ENCODE measurements at regions not wholly inside any gene's neighbourhood (a gene's known extent, or its start where the extent isn't known, plus 50 kb on each side); places are given as distances from the start of the nearest gene placed in this dataset.

GRCh38 chr12:25723921-25724491 is 170.9 kb upstream of the LMNTD1 start:
- H3K4me3 ChIP-seq (ENCODE audit: low read depth, low read length): no peak overlapping the region
- TF ChIP-seq, protein P1, sequence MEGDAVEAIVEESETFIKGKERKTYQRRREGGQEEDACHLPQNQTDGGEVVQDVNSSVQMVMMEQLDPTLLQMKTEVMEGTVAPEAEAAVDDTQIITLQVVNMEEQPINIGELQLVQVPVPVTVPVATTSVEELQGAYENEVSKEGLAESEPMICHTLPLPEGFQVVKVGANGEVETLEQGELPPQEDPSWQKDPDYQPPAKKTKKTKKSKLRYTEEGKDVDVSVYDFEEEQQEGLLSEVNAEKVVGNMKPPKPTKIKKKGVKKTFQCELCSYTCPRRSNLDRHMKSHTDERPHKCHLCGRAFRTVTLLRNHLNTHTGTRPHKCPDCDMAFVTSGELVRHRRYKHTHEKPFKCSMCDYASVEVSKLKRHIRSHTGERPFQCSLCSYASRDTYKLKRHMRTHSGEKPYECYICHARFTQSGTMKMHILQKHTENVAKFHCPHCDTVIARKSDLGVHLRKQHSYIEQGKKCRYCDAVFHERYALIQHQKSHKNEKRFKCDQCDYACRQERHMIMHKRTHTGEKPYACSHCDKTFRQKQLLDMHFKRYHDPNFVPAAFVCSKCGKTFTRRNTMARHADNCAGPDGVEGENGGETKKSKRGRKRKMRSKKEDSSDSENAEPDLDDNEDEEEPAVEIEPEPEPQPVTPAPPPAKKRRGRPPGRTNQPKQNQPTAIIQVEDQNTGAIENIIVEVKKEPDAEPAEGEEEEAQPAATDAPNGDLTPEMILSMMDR (IDR thresholded peaks at IDR 0.05; ENCODE audit: low read depth, low read length): no peak

DNA sequence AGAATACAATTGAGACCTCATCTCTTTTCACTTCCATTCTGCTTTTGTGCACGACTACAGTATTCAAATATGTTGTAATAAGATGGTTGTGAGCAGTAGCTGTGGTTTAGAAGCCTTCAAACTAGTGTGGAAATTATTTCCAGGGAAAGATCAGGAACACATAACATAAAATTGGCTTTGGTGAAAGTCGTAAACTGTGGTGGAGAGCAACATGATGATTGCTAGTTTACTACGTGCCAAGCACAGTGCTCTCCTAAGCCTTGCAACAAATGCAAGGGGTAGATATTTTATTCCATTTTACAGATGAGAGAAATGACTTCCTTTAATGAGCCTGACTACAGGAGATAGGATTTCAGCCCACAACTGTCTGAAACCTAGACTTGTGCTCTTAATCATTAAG is 172.4 kb upstream of the LMNTD1 start:
- no peak overlapping the region for H3K4me3 ChIP-seq (ENCODE audit: low read depth, low read length)
- TF ChIP-seq, protein P1 (IDR thresholded peaks at IDR 0.05; ENCODE audit: low read depth, low read length): no peak

- no peak overlapping the region for H3K4me3 ChIP-seq (ENCODE audit: low read depth, low read length)
- TF ChIP-seq, protein P1 (IDR thresholded peaks at IDR 0.05; ENCODE audit: low read depth, low read length): no peak
Measured at GRCh38 chr12:25725931-25726330, 172.8 kb upstream of the LMNTD1 start.

DNA sequence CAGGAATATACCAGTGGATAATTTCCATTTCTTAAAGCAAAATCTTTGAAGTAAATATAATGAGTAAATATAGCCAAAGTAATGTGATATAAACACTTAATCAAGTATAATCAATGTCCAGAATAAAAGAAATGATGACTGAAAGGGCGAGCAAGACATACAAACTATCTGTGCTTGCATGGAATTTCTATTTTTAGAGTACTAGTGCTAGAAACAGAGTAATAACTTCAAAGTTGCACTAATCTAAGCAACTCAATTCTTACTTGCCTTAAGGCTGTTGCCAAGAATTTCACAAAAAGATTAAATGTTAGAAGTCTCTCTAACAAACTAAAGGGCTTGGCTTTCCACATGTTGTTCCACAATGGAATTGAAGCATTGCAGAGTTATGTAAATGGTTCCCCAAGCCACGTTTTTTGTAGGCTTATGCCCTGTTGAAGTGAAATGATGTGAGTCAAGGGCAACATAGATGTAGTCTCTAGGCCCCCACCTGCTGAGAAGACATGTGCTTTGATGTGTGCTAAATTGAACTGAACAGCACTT is 175.0 kb upstream of the LMNTD1 start:
- TF ChIP-seq, protein P1 (IDR thresholded peaks at IDR 0.05; ENCODE audit: low read depth, low read length): no peak
- no peak overlapping the region for H3K4me3 ChIP-seq (ENCODE audit: low read depth, low read length)

DNA sequence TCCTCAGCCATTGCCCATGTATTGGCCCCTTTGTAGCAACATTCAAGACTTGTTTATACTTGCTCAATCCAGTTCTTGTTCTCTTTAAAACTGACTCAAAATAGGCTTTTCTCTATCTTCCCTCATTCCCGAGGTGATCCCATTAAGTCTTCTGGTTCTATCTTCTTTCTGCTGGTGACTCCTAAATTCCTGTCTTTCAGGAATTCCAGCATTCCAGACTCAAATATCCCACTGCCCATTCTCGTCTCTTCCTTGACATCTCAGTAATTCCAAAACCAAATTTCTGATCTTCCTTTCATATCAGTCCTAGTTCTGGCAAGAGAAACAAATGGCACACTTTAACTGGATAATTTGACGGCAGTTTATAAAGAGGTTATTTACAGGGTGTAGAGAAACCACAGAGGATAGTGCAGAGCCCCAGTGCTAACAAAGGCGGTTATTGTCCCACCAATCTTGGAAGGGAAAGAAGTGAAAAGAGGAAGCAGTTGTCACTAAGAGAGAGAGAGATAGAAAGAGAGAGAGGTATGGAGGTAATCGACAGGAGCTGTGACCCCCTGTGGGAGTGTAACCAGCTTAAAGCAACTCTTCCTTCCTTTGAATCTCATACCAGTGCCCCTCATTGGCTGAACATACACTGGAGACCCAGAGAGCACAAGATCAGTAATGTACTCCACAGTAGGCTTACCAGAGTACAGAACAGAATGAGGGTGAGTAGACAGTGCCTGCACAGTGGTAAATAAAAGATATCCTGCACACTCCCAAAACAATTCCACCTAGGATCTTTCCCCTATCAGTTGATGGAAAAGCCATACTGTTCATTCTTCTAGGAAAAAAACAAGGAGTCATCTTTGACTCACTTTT is 177.6 kb upstream of the LMNTD1 start:
- TF ChIP-seq, protein P1 (IDR thresholded peaks at IDR 0.05; ENCODE audit: low read depth, low read length): no peak
- H3K4me3 ChIP-seq (ENCODE audit: low read depth, low read length): no peak overlapping the region

- TF ChIP-seq, protein P1 (IDR thresholded peaks at IDR 0.05; ENCODE audit: low read depth, low read length): no peak
Measured at GRCh38 chr12:25733541-25733940, 180.5 kb upstream of the LMNTD1 start.

More at GRCh38 chr12:25733541-25733940, 180.5 kb upstream of the LMNTD1 start:
- no peak overlapping the region for H3K4me3 ChIP-seq (ENCODE audit: low read depth, low read length)
